OCI-LY3 (cell line): ENCODE measurements at regions not wholly inside any gene's neighbourhood (a gene's known extent, or its start where the extent isn't known, plus 50 kb on each side); places are given as distances from the start of the nearest gene placed in this dataset.

Source experiments
- H2AFZ ChIP-seq: fragments of 200-600, 300-600 bp; shearing (Covaris generic); 2 replicates; pipeline ENCODE4 v1.6.0; 2014; ENCODE audit warnings: antibody characterized with exemption, low read depth, low read length
- H3K27ac ChIP-seq: fragments of 200-600, 300-600 bp; sonication (generic); 2 replicates; pipeline ENCODE4 v1.5.1; 2014; ENCODE audit warnings: mild to moderate bottlenecking, low read length, moderate library complexity, mixed read lengths
- H3K27me3 ChIP-seq: fragments of 200-600, 300-600 bp; sonication (generic); 2 replicates; pipeline ENCODE4 v1.6.1; 2014; ENCODE audit warnings: low read depth, low read length, mixed read lengths
- H3K36me3 ChIP-seq: fragments of 200-600, 300-600 bp; sonication (generic); replicated peaks from 2 replicates; pipeline ENCODE3; 2014; ENCODE audit warnings: low read depth, low read length, mixed read lengths
- H3K4me1 ChIP-seq: fragments of 300-600, 200-600 bp; sonication (generic); 2 replicates; pipeline ENCODE4 v1.6.1; 2014; ENCODE audit warnings: low read length, mixed read lengths
- H3K4me2 ChIP-seq: fragments of 200-600, 300-600 bp; sonication (generic); 2 replicates; pipeline ENCODE4 v1.6.1; 2014; ENCODE audit warnings: low read length, mixed read lengths
- H3K4me3 ChIP-seq: fragments of 300-600, 200-600 bp; sonication (generic); 2 replicates; pipeline ENCODE4 v1.5.1; 2014; ENCODE audit warnings: antibody characterized with exemption, mild to moderate bottlenecking, low read length, moderate library complexity
- H3K79me2 ChIP-seq: fragments of 300-600, 200-600 bp; shearing (Covaris generic); 2 replicates; pipeline ENCODE4 v1.6.1; 2014; ENCODE audit warnings: mild to moderate bottlenecking, low read length, mixed read lengths
- H3K9ac ChIP-seq: fragments of 300-600, 200-600 bp; shearing (Covaris generic); 2 replicates; pipeline ENCODE4 v1.6.0; 2014; ENCODE audit warnings: mild to moderate bottlenecking, low read length, moderate library complexity
- H3K9me3 ChIP-seq: fragments of 200-600, 300-600 bp; shearing (Covaris generic); 2 replicates; pipeline ENCODE4 v1.6.1; 2014; ENCODE audit warnings: low read length, mixed read lengths; ENCODE audit not compliant: insufficient read depth
- H4K20me1 ChIP-seq: fragments of 200-600, 300-600 bp; sonication (generic); 2 replicates; pipeline ENCODE4 v1.6.1; 2016; ENCODE audit warnings: low read length, mixed read lengths; ENCODE audit not compliant: insufficient read depth
- CTCF ChIP-seq: fragments of 200-600, 300-600 bp; sonication (generic); IDR thresholded peaks from 2 replicates; pipeline ENCODE4 v1.5.1; 2014; ENCODE audit warnings: antibody characterized with exemption, low read length, low read depth
- EZH2phosphoT487 ChIP-seq: fragments of 200-600 bp; shearing (Covaris generic); IDR thresholded peaks from 2 replicates; pipeline ENCODE4 v1.6.1; 2018; ENCODE audit warnings: antibody characterized with exemption, mixed run types, low read depth

GRCh38 chr6:84546427-84546914 is 217.9 kb downstream of the TBX18 start:
- Histone ChIP-seq H4K20me1 (no peaks in the 10 kb centered on the region), H3K4me2 (no peak overlapping the region), H3K9ac (no peak overlapping the region), H3K9me3 (no peaks in the 10 kb centered on the region), H3K4me1 (peaks cover 14% of the 10 kb centered on the region), H3K4me3 (no peak overlapping the region), H3K27me3 (no peaks in the 10 kb centered on the region), H3K36me3 (no peaks in the 10 kb centered on the region), H2AFZ (no peak overlapping the region), H3K79me2 (no peaks in the 10 kb centered on the region), H3K27ac (no peak overlapping the region)
- TF ChIP-seq EZH2phosphoT487 (no peak), CTCF (no peak)

- no peaks in the 10 kb centered on the region for H3K9me3 ChIP-seq
- no peak overlapping the region for H3K4me3 ChIP-seq
- no peak overlapping the region for H3K9ac ChIP-seq
- H3K36me3 ChIP-seq, result no peaks in the 10 kb centered on the region
- H4K20me1 ChIP-seq, result no peaks in the 10 kb centered on the region
- no peak overlapping the region for H2AFZ ChIP-seq
- TF ChIP-seq CTCF (no peak), EZH2phosphoT487 (no peak)
- H3K79me2 ChIP-seq, result no peaks in the 10 kb centered on the region
- H3K27me3 ChIP-seq, result no peaks in the 10 kb centered on the region
- no peaks in the 10 kb centered on the region for H3K4me1 ChIP-seq
- H3K27ac ChIP-seq, result no peak overlapping the region
- H3K4me2 ChIP-seq, result no peak overlapping the region
These were observed 225.1 kb downstream of the TBX18 start for GRCh38 chr6:84539122-84539856.

GRCh38 chr6:84536885-84537638 is 227.3 kb downstream of the TBX18 start:
- H3K4me3 ChIP-seq, result no peak overlapping the region
- H3K27ac ChIP-seq, result no peak overlapping the region
- TF ChIP-seq CTCF (peak; percentile 18), EZH2phosphoT487 (no peak)
- H3K36me3 ChIP-seq, result no peaks in the 10 kb centered on the region
- H3K4me2 ChIP-seq, result no peak overlapping the region
- no peaks in the 10 kb centered on the region for H3K79me2 ChIP-seq
- peak overlapping the region; percentile 50; the same call in 1 of the 2 replicates for H2AFZ ChIP-seq
- no peaks in the 10 kb centered on the region for H3K4me1 ChIP-seq
- no peak overlapping the region for H3K9ac ChIP-seq
- no peaks in the 10 kb centered on the region for H3K27me3 ChIP-seq
- no peaks in the 10 kb centered on the region for H3K9me3 ChIP-seq
- H4K20me1 ChIP-seq, result no peaks in the 10 kb centered on the region

GRCh38 chr6:84528201-84528600 is 236.2 kb downstream of the TBX18 start:
- H3K9me3 ChIP-seq, result no peaks in the 10 kb centered on the region

More at GRCh38 chr6:84528201-84528600, 236.2 kb downstream of the TBX18 start:
- H2AFZ ChIP-seq, result no peak overlapping the region
- no peak overlapping the region for H3K4me2 ChIP-seq
- H3K4me1 ChIP-seq, result peaks cover 43% of the 10 kb centered on the region
- no peaks in the 10 kb centered on the region for H3K27me3 ChIP-seq
- H3K79me2 ChIP-seq, result no peaks in the 10 kb centered on the region
- H3K36me3 ChIP-seq, result peaks cover 5% of the 10 kb centered on the region
- H4K20me1 ChIP-seq, result no peaks in the 10 kb centered on the region
- H3K9ac ChIP-seq, result no peak overlapping the region
- no peak overlapping the region for H3K27ac ChIP-seq
- TF ChIP-seq CTCF (no peak), EZH2phosphoT487 (no peak)
- no peak overlapping the region for H3K4me3 ChIP-seq
